NCI-H748 (cell line): ENCODE measurements at regions not wholly inside any gene's neighbourhood (a gene's known extent, or its start where the extent isn't known, plus 50 kb on each side); places are given as distances from the start of the nearest gene placed in this dataset.
"Not testable (repeated sequence)": the region's sequence is repeated elsewhere in the genome, so short reads cannot be mapped to it uniquely, and the experiment has no call there.

Experiments used
- DNase-seq: peaks from one replicate; lab custom pipeline; 2025; ENCODE audit not compliant: unreplicated experiment; lab: John Stamatoyannopoulos, UW

GRCh38 chr5:6321078-6321477, 57.3 kb downstream of the MED10 start:
- DNase-seq = no peak

GRCh38 chr5:6319116-6319515, 59.2 kb downstream of the MED10 start:
- peak; percentile 68 for DNase-seq

GRCh38 chr5:6317116-6317798, 61.1 kb downstream of the MED10 start:
- DNase-seq = no peak

GRCh38 chr5:6315580-6315979, 62.8 kb downstream of the MED10 start:
- DNase-seq = no peak

- no peak for DNase-seq
Observed at GRCh38 chr5:6311568-6312501, 66.5 kb downstream of the MED10 start.

GRCh38 chr5:6309949-6310348, 68.4 kb downstream of the MED10 start:
- no peak for DNase-seq

- no peak for DNase-seq
Observed at GRCh38 chr5:6308683-6309082, 69.7 kb downstream of the MED10 start.

- peak; percentile 53 for DNase-seq
Observed at GRCh38 chr5:6307304-6307703, 71.0 kb downstream of the MED10 start.

GRCh38 chr5:6305853-6306252, 72.5 kb downstream of the MED10 start:
- no peak for DNase-seq

GRCh38 chr5:6302684-6303083, 75.7 kb downstream of the MED10 start:
- no peak for DNase-seq

- peak; percentile 48 for DNase-seq
Observed at GRCh38 chr5:6302075-6302474, 76.3 kb downstream of the MED10 start.

- no peak for DNase-seq
Observed at GRCh38 chr5:6296524-6296923, 81.8 kb downstream of the MED10 start.

- peak; percentile 85 for DNase-seq
Observed at GRCh38 chr5:6291961-6292360, 86.4 kb downstream of the MED10 start.

GRCh38 chr5:6289239-6289638, 89.1 kb downstream of the MED10 start:
- DNase-seq = no peak

GRCh38 chr5:6287176-6287575, 91.2 kb downstream of the MED10 start:
- no peak for DNase-seq

GRCh38 chr5:6286404-6286803, 91.9 kb downstream of the MED10 start:
- no peak for DNase-seq

- not testable (repeated sequence) for DNase-seq
Observed at GRCh38 chr5:6284491-6284890, 93.9 kb downstream of the MED10 start.

GRCh38 chr5:6282352-6282751, 96.0 kb downstream of the MED10 start:
- no peak for DNase-seq

- DNase-seq = no peak
Observed at GRCh38 chr5:6281818-6282217, 96.5 kb downstream of the MED10 start.

- no peak for DNase-seq
Observed at GRCh38 chr5:6280425-6281100, 97.8 kb downstream of the MED10 start.

- no peak for DNase-seq
Observed at GRCh38 chr5:6279607-6280006, 98.7 kb downstream of the MED10 start.
